PC-9 (cell line): ENCODE measurements at regions not wholly inside any gene's neighbourhood (a gene's known extent, or its start where the extent isn't known, plus 50 kb on each side); places are given as distances from the start of the nearest gene placed in this dataset.

Source experiments
- BruUV-seq: library from RNA; stranded (reverse); fragments of 400-500 nt; replicated peaks from 2 replicates; lab custom pipeline; 2021; lab: Mats Ljungman, UMichigan
- CTCF ChIA-PET: fragments of 300-600 bp; sonication (Branson Sonifier 250); formaldehyde crosslinking; loops from one replicate; lab custom pipeline; 2022; ENCODE audit warnings: antibody characterized with exemption; lab: Charles Lee
- POLR2A ChIA-PET: fragments of 300-600 bp; sonication (Branson Sonifier 250); formaldehyde crosslinking; loops from one replicate; lab custom pipeline; 2022; ENCODE audit warnings: antibody characterized with exemption; ENCODE audit not compliant: unreplicated experiment; lab: Charles Lee
- DNase-seq, 2 experiments: peaks; one replicate each; pipeline versions ENCODE4 v3.0.0 to v3.0.0-alpha.2; 2015 to 2022; ENCODE audit warnings: mixed read lengths in 1 of 2
- H2AFZ ChIP-seq: fragments of 200-600 bp; sonication (generic); 2 replicates; pipeline ENCODE4 v1.8.1; 2017; ENCODE audit warnings: antibody characterized with exemption
- H3F3A ChIP-seq: fragments of 200-600 bp; sonication (generic); 2 replicates; pipeline ENCODE4 v1.8.1; 2017; ENCODE audit warnings: antibody characterized with exemption, mild to moderate bottlenecking, low read depth; ENCODE audit not compliant: insufficient read depth
- H3K27ac ChIP-seq: fragments of 200-600 bp; sonication (generic); 2 replicates; pipeline ENCODE4 v1.6.1; 2016; ENCODE audit warnings: mixed run types
- H3K27me3 ChIP-seq: fragments of 200-600 bp; sonication (generic); 2 replicates; pipeline ENCODE4 v1.6.1; 2016; ENCODE audit warnings: low read depth, mixed run types; ENCODE audit not compliant: insufficient read depth
- H3K36me3 ChIP-seq: fragments of 200-600 bp; sonication (generic); 2 replicates; pipeline ENCODE4 v1.6.1; 2016; ENCODE audit warnings: low read depth, mixed run types
- H3K4me1 ChIP-seq: fragments of 200-600 bp; sonication (generic); replicated peaks from 2 replicates; pipeline ENCODE4 v1.6.1; 2016; ENCODE audit warnings: mixed run types; ENCODE audit not compliant: insufficient read depth
- H3K4me2 ChIP-seq: fragments of 200-600 bp; sonication (generic); 2 replicates; pipeline ENCODE4 v1.6.1; 2017; ENCODE audit warnings: mixed run types
- H3K4me3 ChIP-seq: fragments of 200-600 bp; sonication (generic); 2 replicates; pipeline ENCODE4 v1.6.1; 2016; ENCODE audit warnings: mixed run types
- H3K79me2 ChIP-seq: fragments of 200-600 bp; sonication (generic); 2 replicates; pipeline ENCODE4 v1.6.1; 2017; ENCODE audit warnings: low read depth, mixed run types
- H3K9me2 ChIP-seq: fragments of 200-600 bp; sonication (generic); 2 replicates; pipeline ENCODE4 v1.8.1; 2017; ENCODE audit warnings: mild to moderate bottlenecking; ENCODE audit not compliant: insufficient read depth
- H3K9me3 ChIP-seq: fragments of 200-600 bp; sonication (generic); 2 replicates; pipeline ENCODE4 v1.8.1; 2016; ENCODE audit warnings: low read depth; ENCODE audit not compliant: insufficient read depth
- H4K20me1 ChIP-seq: fragments of 200-600 bp; sonication (generic); 2 replicates; pipeline ENCODE4 v1.8.1; 2017; ENCODE audit not compliant: insufficient read depth
- EZH2 ChIP-seq: fragments of 200-600 bp; sonication (generic); IDR thresholded peaks from 2 replicates; pipeline ENCODE4 v1.8.0; 2017; ENCODE audit warnings: antibody characterized with exemption, low read depth
- intact Hi-C: fragments of 100-400 bp; cut with micrococcal nuclease; formaldehyde crosslinking; loops from one replicate; pipeline ENCODE4 v1.10.0; 2022; ENCODE audit not compliant: unreplicated experiment
- TF ChIP-seq, protein P1 (sequence below): fragments of 200-600 bp; sonication (generic); conservative IDR thresholded peaks from 2 replicates; pipeline ENCODE4 v1.6.1; 2017; ENCODE audit warnings: mixed run types, antibody characterized with exemption, mild to moderate bottlenecking, moderate library complexity

DNA sequence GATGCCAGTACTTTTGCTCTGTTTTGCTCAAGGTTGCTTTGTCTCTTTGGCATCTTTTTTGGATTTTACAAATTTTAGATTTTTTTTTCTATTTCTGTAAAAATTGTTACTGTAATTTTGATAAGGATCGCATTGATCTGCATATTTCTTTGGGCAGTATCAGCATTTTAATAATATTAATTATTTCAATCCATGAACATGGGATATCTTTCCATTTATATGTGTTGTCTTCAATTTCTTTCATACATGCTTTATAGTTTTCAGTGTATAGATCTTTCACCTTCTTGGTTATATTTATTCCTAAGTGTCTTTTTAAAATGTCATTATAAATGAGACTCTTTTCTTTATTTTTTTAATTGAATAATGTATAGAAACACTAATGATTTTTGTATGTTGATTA, 301.6 kb upstream of the SEMA3D start:
- no peak overlapping the region for H3K4me3 ChIP-seq
- BruUV-seq: no TSS peak
- CTCF ChIA-PET: no interaction called here
- H3K79me2 ChIP-seq: no peaks in the 10 kb centered on the region
- H3F3A ChIP-seq: no peaks in the 10 kb centered on the region
- H3K9me3 ChIP-seq: no peaks in the 10 kb centered on the region
- H3K27me3 ChIP-seq: no peaks in the 10 kb centered on the region
- H4K20me1 ChIP-seq: no peaks in the 10 kb centered on the region
- intact Hi-C loops: no loop called here
- no peaks in the 10 kb centered on the region for H3K4me1 ChIP-seq
- no peak overlapping the region for H2AFZ ChIP-seq
- DNase-seq: no peak
- no peak for TF ChIP-seq EZH2
- TF ChIP-seq, protein P1, sequence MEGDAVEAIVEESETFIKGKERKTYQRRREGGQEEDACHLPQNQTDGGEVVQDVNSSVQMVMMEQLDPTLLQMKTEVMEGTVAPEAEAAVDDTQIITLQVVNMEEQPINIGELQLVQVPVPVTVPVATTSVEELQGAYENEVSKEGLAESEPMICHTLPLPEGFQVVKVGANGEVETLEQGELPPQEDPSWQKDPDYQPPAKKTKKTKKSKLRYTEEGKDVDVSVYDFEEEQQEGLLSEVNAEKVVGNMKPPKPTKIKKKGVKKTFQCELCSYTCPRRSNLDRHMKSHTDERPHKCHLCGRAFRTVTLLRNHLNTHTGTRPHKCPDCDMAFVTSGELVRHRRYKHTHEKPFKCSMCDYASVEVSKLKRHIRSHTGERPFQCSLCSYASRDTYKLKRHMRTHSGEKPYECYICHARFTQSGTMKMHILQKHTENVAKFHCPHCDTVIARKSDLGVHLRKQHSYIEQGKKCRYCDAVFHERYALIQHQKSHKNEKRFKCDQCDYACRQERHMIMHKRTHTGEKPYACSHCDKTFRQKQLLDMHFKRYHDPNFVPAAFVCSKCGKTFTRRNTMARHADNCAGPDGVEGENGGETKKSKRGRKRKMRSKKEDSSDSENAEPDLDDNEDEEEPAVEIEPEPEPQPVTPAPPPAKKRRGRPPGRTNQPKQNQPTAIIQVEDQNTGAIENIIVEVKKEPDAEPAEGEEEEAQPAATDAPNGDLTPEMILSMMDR: no peak
- POLR2A ChIA-PET: no interaction called here
- H3K27ac ChIP-seq: no peak overlapping the region
- H3K36me3 ChIP-seq: no peaks in the 10 kb centered on the region
- no peaks in the 10 kb centered on the region for H3K9me2 ChIP-seq
- no peak overlapping the region for H3K4me2 ChIP-seq

DNA sequence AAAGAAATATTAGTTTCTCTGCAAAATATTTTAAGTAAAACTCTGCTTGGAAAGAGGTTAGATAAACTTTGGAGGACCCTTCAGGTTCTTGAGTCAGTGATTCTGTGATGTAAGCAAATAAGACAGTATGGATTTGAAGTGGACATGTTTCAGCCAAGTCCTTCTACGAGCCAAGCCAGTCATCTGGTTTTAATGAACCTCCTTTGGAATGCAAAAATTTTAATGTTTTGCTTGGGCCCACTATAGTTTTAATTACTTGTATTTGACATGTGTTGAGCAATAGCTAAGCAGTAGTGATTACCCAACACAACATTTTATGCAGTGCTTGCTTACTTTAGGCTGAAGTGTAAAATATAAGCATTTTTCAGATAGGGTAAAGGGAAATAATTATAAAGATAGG, 296.3 kb upstream of the SEMA3D start:
- H3K27ac ChIP-seq: no peak overlapping the region
- no peaks in the 10 kb centered on the region for H3F3A ChIP-seq
- intact Hi-C loops: no loop called here
- no peaks in the 10 kb centered on the region for H3K36me3 ChIP-seq
- no peak for TF ChIP-seq EZH2
- TF ChIP-seq, protein P1: no peak
- POLR2A ChIA-PET: no interaction called here
- H2AFZ ChIP-seq: no peak overlapping the region
- H3K27me3 ChIP-seq: no peaks in the 10 kb centered on the region
- no TSS peak for BruUV-seq
- no peaks in the 10 kb centered on the region for H3K9me3 ChIP-seq
- H4K20me1 ChIP-seq: no peaks in the 10 kb centered on the region
- H3K79me2 ChIP-seq: no peaks in the 10 kb centered on the region
- H3K4me1 ChIP-seq: no peaks in the 10 kb centered on the region
- H3K4me2 ChIP-seq: no peak overlapping the region
- DNase-seq: no peak
- H3K4me3 ChIP-seq: no peak overlapping the region
- CTCF ChIA-PET: no interaction called here
- H3K9me2 ChIP-seq: no peaks in the 10 kb centered on the region

DNA sequence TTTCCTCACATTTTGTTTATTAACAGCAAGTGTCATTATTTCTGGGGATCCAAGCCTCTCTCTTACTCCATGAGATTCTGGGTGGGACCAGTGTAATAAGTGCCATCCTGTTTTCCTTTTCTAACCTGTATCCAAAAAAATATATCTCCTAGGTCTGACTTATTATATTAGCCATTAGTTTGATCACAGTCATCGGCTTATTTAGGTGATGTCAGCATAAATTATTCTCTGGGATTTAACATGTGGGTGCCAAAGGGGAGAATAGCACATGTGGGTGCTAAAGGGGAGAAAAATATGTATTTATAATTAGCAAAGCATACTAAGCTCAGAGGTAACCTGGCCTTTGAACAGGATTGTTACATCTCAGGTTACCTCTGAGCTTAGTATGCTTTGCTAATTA, 293.8 kb upstream of the SEMA3D start:
- no peak for DNase-seq
- POLR2A ChIA-PET: no interaction called here
- no peaks in the 10 kb centered on the region for H3K36me3 ChIP-seq

More for the DNA sequence above, 293.8 kb upstream of the SEMA3D start:
- Histone ChIP-seq H4K20me1 (no peaks in the 10 kb centered on the region), H3K4me3 (no peak overlapping the region), H3K79me2 (no peaks in the 10 kb centered on the region), H3K27me3 (no peaks in the 10 kb centered on the region), H3K27ac (no peak overlapping the region), H3K9me2 (no peaks in the 10 kb centered on the region), H3F3A (no peaks in the 10 kb centered on the region), H2AFZ (no peak overlapping the region), H3K4me1 (no peaks in the 10 kb centered on the region), H3K9me3 (no peaks in the 10 kb centered on the region), H3K4me2 (no peak overlapping the region)
- TF ChIP-seq, protein P1: no peak
- TF ChIP-seq EZH2: no peak
- CTCF ChIA-PET: no interaction called here
- intact Hi-C loops: no loop called here
- no TSS peak for BruUV-seq
